Ovary (tissue), 3 donors: ENCODE measurements at regions not wholly inside any gene's neighbourhood (a gene's known extent, or its start where the extent isn't known, plus 50 kb on each side); places are given as distances from the start of the nearest gene placed in this dataset.

ENCODE experiments used
- CTCF ChIP-seq, 3 donors: fragments of 450-650 bp in 2 of 3; fragments of 200-600 bp in 1 of 3; IDR thresholded peaks; one replicate each; pipeline versions ENCODE4 v1.5.1 to v1.8.0; 2016 to 2022; ENCODE audit warnings: antibody characterized with exemption in 3 of 3, mild to moderate bottlenecking in 1 of 3
- EP300 ChIP-seq: sonication (generic); formaldehyde crosslinking; IDR thresholded peaks from one replicate; pipeline ENCODE4 v1.6.1; 2017; ENCODE audit warnings: antibody characterized with exemption
- POLR2A ChIP-seq: fragments of 450-650 bp; IDR thresholded peaks from one replicate; pipeline ENCODE4 v1.6.1; 2017; ENCODE audit warnings: antibody characterized with exemption, mild to moderate bottlenecking, moderate library complexity
- donor health status: DM: no; HTN: no; CAD: no.

GRCh38 chr3:74463515-74463914 is 150.9 kb downstream of the CNTN3 start:
- TF ChIP-seq CTCF (IDR thresholded peaks at IDR 0.05) (no peak), EP300 (no peak), POLR2A (no peak)
